ENCODE measurements at regions not wholly inside any gene's neighbourhood (a gene's known extent, or its start where the extent isn't known, plus 50 kb on each side); places are given as distances from the start of the nearest gene placed in this dataset.

GRCh38 chr2:15096873-15097272 is 464.3 kb downstream of the NBAS start:
- no peak overlapping the region for H4K5ac ChIP-seq (ENCODE audit: insufficient read length, low read depth, low read length)
- no peaks in the 10 kb centered on the region for H3K36me3 ChIP-seq (ENCODE audit: control insufficient read depth in 2 of 4, insufficient read depth in 4 of 4, low read length in 3 of 4)
- H3K9me3 ChIP-seq (ENCODE audit: insufficient read depth in 2 of 2, low read depth in 1 of 2, low read length in 1 of 2), result peaks cover 0 to 4% of the 10 kb centered on the region in 2 experiments; a peak in 2 of 4 replicates
- no peaks in the 10 kb centered on the region for H3K79me2 ChIP-seq (ENCODE audit: control insufficient read depth in 1 of 2, insufficient read depth in 2 of 2, low read length in 2 of 2)
- H4K20me1 ChIP-seq (replicated peaks in 1 of 2; ENCODE audit: control insufficient read depth in 1 of 2, insufficient read depth in 2 of 2, low read length in 2 of 2), result no peaks in the 10 kb centered on the region
- H3K79me1 ChIP-seq (ENCODE audit: low read depth, low read length), result no peaks in the 10 kb centered on the region; the same call in 1 of the 2 replicates
- no peak overlapping the region for H3K18ac ChIP-seq (ENCODE audit: extremely low read depth, low read length)
- H3K4ac ChIP-seq (replicated peaks; ENCODE audit: insufficient read length, low read depth, low read length), result no peak overlapping the region
- no peak overlapping the region for H3K56ac ChIP-seq (replicated peaks; ENCODE audit: insufficient read length, low read depth, low read length)
- H4K8ac ChIP-seq (ENCODE audit: extremely low read depth, insufficient read depth, low read length), result no peak overlapping the region
- no peaks in the 10 kb centered on the region for H3K27me3 ChIP-seq (replicated peaks in 1 of 4; ENCODE audit: control insufficient read depth in 3 of 4, extremely low read depth in 1 of 4, insufficient read depth in 3 of 4, low read length in 3 of 4)
- no peak overlapping the region for H3K23ac ChIP-seq (ENCODE audit: insufficient read length)
- TF ChIP-seq KDM4A (IDR thresholded peaks at IDR 0.05; ENCODE audit: low read depth, low read length, severe bottlenecking), result no peak
- no peak for TF ChIP-seq NANOG (IDR thresholded peaks at IDR 0.05; ENCODE audit: insufficient read depth, low read depth, low read length, poor library complexity, severe bottlenecking)
- TF ChIP-seq CEBPB (IDR thresholded peaks at IDR 0.05; ENCODE audit: low read depth, low read length), result peak; percentile 8; the same call in 1 of the 2 replicates
- peak; percentile 85 for TF ChIP-seq TEAD4 (IDR thresholded peaks at IDR 0.05; ENCODE audit: low read depth, low read length)
- TF ChIP-seq POU5F1 (IDR thresholded peaks at IDR 0.05; ENCODE audit: low read depth, low read length), result no peak
- no peak for TF ChIP-seq JUND (IDR thresholded peaks at IDR 0.05; ENCODE audit: low read length)
- no peak overlapping the region for H3K27ac ChIP-seq (ENCODE audit: low read depth, low read length)
- no peak overlapping the region for H2BK15ac ChIP-seq (ENCODE audit: low read length)
- no peak overlapping the region for H3K4me2 ChIP-seq (ENCODE audit: insufficient read depth in 1 of 2, low read depth in 2 of 2, low read length in 2 of 2)
- CTCF ChIA-PET (ENCODE audit: partially characterized antibody), result interaction anchor here (0.7 to 0.9 kb wide), 2 partner anchors 15 to 387 kb away, joined by 3 read pairs; no protein-coding TSS in a partner anchor
- no peak overlapping the region for H3K14ac ChIP-seq (ENCODE audit: insufficient read length)
- peaks cover 0 to 11% (median 9%) of the 10 kb centered on the region in 4 experiments; a peak in 5 of 7 replicates for H3K4me1 ChIP-seq (replicated peaks in 1 of 4; ENCODE audit: control insufficient read depth in 3 of 4, insufficient read depth in 4 of 4, low read length in 3 of 4)
- no peak overlapping the region for H2BK120ac ChIP-seq (replicated peaks; ENCODE audit: low read depth, low read length)
- DNase-seq (ENCODE audit: low read depth in 1 of 2, low spot score in 2 of 2), result peak in 1 of 2 experiments; percentile 10
- H4K91ac ChIP-seq (replicated peaks; ENCODE audit: insufficient read length, low read length), result no peak overlapping the region
- H2BK20ac ChIP-seq (ENCODE audit: low read length), result no peak overlapping the region
- no peaks in the 10 kb centered on the region for H3K23me2 ChIP-seq (ENCODE audit: low read depth, low read length)
- FAIRE-seq, result peak; percentile 13
- H2AK5ac ChIP-seq (ENCODE audit: low read depth, low read length), result no peak overlapping the region
- peak overlapping the region; percentile 53; the same call in 1 of the 2 replicates for H2BK12ac ChIP-seq (ENCODE audit: low read depth, low read length)
- H3K4me3 ChIP-seq (ENCODE audit: extremely low read depth in 1 of 4, insufficient read depth in 2 of 4, low read depth in 3 of 4, low read length in 4 of 4), result no peak overlapping the region
- H3K9ac ChIP-seq (replicated peaks in 1 of 4; ENCODE audit: extremely low read depth in 1 of 4, low read depth in 3 of 4, low read length in 3 of 4), result no peak overlapping the region
- H2BK5ac ChIP-seq (ENCODE audit: low read depth, low read length), result 0 out of 2 replicates have a peak overlapping the region, but pooled peaks have one; percentile 77
- POLR2A ChIA-PET (ENCODE audit: partially characterized antibody), result no interaction called here
- no peak overlapping the region for H2AFZ ChIP-seq (ENCODE audit: low read length)
